Body of pancreas (tissue), 4 donors: ENCODE measurements at regions not wholly inside any gene's neighbourhood (a gene's known extent, or its start where the extent isn't known, plus 50 kb on each side); places are given as distances from the start of the nearest gene placed in this dataset.
"Not testable (repeated sequence)": the region's sequence is repeated elsewhere in the genome, so short reads cannot be mapped to it uniquely, and the experiment has no call there.

Experiments
- CTCF ChIP-seq, 7 experiments: fragments of 450-650 bp in 4 of 7; fragments of 200-600 bp in 3 of 7; sonication (generic) in 3 of 7; IDR thresholded peaks; one replicate each; pipeline ENCODE4 v1.5.1; 2016 to 2019; ENCODE audit warnings: antibody characterized with exemption in 7 of 7
- POLR2A ChIP-seq, 3 donors: fragments of 450-650 bp; IDR thresholded peaks; one replicate each; pipeline ENCODE4 v1.6.1; 2016; ENCODE audit warnings: antibody characterized with exemption in 3 of 3, mild to moderate bottlenecking in 2 of 3

GRCh38 chr3:90197383-90197782 lies 1090.0 kb downstream of the EPHA3 start:
- TF ChIP-seq POLR2A, CTCF (IDR thresholded peaks at IDR 0.05): not testable (repeated sequence)
